Heart left ventricle (tissue), 13 donors: ENCODE measurements at regions not wholly inside any gene's neighbourhood (a gene's known extent, or its start where the extent isn't known, plus 50 kb on each side); places are given as distances from the start of the nearest gene placed in this dataset.

Experiments used
- CTCF ChIP-seq, 12 donors: fragments of 200-600 bp; sonication (generic) in 4 of 12; IDR thresholded peaks; one replicate each; pipeline versions ENCODE4 v1.5.0 to v1.8.0; 2018 to 2022; ENCODE audit warnings: antibody characterized with exemption in 12 of 12, mild to moderate bottlenecking in 5 of 12
- POLR2A ChIP-seq, 2 donors: fragments of 450-650 bp; IDR thresholded peaks; one replicate each; pipeline ENCODE4 v1.6.1; 2017; ENCODE audit warnings: antibody characterized with exemption in 2 of 2, mild to moderate bottlenecking in 2 of 2, moderate library complexity in 2 of 2
- donor health status: ischemic (EF 13 %, LVEDD 7.1; RV severe dilation, severe dysfunction).
- donor health status: DM: no; HTN: yes; CAD: no.
- donor health status: DM: no; HTN: no; CAD: no.
- donor health status: ischemic (EF 25% LVEDD 6.9; RV normal size, moderate dysfunction).
- donor health status: ischemic (EF 25% LVEDD 5.7; RV mildly dilated, moderate dysfunction).
- donor health status: ischemic (EF 35%, LVEDD 5.7; RV mildly dilated, moderate dysfunction).
- donor health status: nonischemic (EF 11% LVEDD 7.7; RV severe dilation, severe dysfunction).
- donor health status: DM: yes; HTN: yes; CAD: no.
- donor health status: PGD.
- donor health status: ischemic (EF 29% LVEDD 5.4; RV normal size, mild dysfunction).
- donor health status: nonischemic (EF 23%, LVEDD 6.1; RV moderate dilation, normal function).

GRCh38 chr6:15109338-15110090 lies 136.4 kb upstream of the JARID2 start:
- TF ChIP-seq CTCF (IDR thresholded peaks at IDR 0.05) (no peak), POLR2A (IDR thresholded peaks at IDR 0.05) (no peak)
